Upper lobe of left lung (tissue), 4 donors: ENCODE measurements at regions not wholly inside any gene's neighbourhood (a gene's known extent, or its start where the extent isn't known, plus 50 kb on each side); places are given as distances from the start of the nearest gene placed in this dataset.

Experiments
- POLR2A ChIP-seq, 4 donors: fragments of 450-650 bp; IDR thresholded peaks; one replicate each; pipeline ENCODE4 v1.5.1; 2016 to 2017; ENCODE audit warnings: antibody characterized with exemption in 4 of 4, mild to moderate bottlenecking in 2 of 4
- POLR2AphosphoS5 ChIP-seq, 2 donors: sonication (generic); formaldehyde crosslinking; IDR thresholded peaks; one replicate each; pipeline ENCODE4 v1.5.1; 2017; ENCODE audit warnings: antibody characterized with exemption in 2 of 2
- TF ChIP-seq, protein P1 (sequence below), 6 experiments: fragments of 450-650 bp in 4 of 6; fragments of 200-600 bp in 2 of 6; sonication (generic) in 2 of 6; IDR thresholded peaks; one replicate each; pipeline ENCODE4 v1.5.1; 2016 to 2019; ENCODE audit warnings: antibody characterized with exemption in 6 of 6

DNA sequence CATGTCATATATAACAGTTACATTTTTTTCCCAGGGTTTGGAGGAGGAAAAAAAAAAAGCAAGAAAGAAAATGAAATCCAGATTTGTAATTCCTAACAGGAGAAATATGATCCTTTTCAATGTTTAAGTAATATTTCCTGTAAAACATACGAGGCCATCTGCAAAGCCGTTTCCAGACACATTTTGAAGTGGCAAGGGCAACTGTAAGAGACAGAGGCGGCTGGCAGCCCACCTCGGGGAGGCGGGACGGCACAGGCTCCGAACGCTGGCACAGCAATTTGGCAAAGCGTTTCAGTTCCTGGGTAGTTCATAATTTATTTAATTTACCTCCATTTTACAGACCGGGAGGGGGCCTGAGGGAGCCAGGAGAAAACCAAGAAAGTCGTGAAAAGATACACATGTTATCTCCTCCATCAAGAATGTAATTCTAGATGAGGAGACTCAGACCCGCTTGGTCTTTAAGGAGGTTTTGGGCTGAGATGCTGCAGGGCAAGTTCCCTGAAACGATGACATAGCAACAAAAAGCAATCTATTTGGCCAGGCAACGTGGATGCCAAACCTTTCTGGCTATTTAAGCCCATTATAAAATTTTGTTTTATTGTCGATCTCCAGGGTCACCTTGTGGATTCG is 448.5 kb upstream of the MKI67 start:
- TF ChIP-seq POLR2A (IDR thresholded peaks at IDR 0.05) (no peak), POLR2AphosphoS5 (IDR thresholded peaks at IDR 0.05) (no peak)
- TF ChIP-seq, protein P1, sequence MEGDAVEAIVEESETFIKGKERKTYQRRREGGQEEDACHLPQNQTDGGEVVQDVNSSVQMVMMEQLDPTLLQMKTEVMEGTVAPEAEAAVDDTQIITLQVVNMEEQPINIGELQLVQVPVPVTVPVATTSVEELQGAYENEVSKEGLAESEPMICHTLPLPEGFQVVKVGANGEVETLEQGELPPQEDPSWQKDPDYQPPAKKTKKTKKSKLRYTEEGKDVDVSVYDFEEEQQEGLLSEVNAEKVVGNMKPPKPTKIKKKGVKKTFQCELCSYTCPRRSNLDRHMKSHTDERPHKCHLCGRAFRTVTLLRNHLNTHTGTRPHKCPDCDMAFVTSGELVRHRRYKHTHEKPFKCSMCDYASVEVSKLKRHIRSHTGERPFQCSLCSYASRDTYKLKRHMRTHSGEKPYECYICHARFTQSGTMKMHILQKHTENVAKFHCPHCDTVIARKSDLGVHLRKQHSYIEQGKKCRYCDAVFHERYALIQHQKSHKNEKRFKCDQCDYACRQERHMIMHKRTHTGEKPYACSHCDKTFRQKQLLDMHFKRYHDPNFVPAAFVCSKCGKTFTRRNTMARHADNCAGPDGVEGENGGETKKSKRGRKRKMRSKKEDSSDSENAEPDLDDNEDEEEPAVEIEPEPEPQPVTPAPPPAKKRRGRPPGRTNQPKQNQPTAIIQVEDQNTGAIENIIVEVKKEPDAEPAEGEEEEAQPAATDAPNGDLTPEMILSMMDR (IDR thresholded peaks at IDR 0.05): no peak
